NCI-H2171 treated with DMSO at 0.1 percent for 48 hours (cell line): ENCODE measurements at regions not wholly inside any gene's neighbourhood (a gene's known extent, or its start where the extent isn't known, plus 50 kb on each side); places are given as distances from the start of the nearest gene placed in this dataset.
A peak's percentile ranks its signal among the peaks of the same experiment; 100 is the strongest.
"Not testable (repeated sequence)": the region's sequence is repeated elsewhere in the genome, so short reads cannot be mapped to it uniquely, and the experiment has no call there.

Experiments
- DNase-seq: peaks from one replicate; lab custom pipeline; 2025; lab: John Stamatoyannopoulos, UW

DNA sequence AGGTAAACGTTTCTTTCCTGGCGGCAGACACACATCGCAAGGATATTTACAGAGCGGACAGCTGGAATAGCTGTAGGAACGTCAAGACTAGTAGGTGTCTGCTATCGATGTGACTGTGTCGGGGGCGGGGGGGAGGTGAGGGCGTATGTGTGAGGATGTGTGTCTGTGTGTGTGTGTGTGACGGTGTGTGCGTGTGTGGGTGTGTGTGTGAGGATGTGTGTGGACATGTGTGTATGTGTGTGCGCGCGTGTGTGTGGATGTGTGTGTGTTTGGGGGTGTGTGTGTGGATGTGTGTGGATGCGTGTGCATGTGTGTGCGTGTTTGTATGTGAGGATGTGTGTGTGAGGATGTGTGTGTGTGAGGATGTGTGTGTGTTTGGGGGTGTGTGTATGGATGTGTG, 55.4 kb downstream of the PNMA6F start:
- not testable (repeated sequence) for DNase-seq

DNA sequence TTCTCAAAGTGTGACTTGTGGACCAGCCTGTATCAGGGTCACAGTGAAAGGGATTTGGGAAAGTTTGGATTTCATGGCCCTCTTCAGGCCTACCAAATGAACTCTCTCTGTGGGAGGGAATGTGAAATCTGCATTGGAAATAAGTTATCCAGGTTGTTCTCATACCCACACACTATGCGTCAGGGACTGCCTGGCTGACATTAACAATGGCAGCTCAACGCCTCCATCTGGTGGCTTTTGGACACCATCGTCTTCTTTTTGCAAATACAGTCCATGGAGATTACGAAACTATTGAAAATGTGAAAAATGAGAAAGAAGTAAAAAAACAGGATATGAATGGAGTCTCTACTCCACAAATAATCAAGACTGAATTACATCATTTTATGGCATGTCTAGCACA, 61.1 kb downstream of the PNMA6F start:
- DNase-seq = not testable (repeated sequence)

DNA sequence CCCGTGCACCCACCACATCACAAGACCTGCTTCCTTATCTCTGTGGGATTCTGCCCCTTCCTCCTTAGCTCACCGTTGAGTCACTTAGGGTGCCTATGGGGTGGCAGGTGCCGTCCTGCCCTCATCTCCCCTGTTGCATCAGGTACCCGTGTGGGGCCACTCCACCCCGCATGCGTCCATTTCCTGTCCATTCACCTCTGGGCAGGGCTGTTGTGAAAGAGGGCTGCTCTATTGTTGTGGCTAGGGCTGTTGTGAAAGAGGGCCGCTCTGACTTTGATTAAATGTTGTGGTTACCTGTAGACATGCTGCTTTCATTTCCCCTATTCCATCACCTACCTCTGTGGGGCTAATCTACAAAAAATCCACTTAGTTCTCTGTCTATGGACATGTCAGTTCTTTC, 68.3 kb downstream of the PNMA6F start:
- DNase-seq = not testable (repeated sequence)

- not testable (repeated sequence) for DNase-seq
Measured at GRCh38 chrX:153252378-153253129, 69.0 kb downstream of the PNMA6F start.

DNA sequence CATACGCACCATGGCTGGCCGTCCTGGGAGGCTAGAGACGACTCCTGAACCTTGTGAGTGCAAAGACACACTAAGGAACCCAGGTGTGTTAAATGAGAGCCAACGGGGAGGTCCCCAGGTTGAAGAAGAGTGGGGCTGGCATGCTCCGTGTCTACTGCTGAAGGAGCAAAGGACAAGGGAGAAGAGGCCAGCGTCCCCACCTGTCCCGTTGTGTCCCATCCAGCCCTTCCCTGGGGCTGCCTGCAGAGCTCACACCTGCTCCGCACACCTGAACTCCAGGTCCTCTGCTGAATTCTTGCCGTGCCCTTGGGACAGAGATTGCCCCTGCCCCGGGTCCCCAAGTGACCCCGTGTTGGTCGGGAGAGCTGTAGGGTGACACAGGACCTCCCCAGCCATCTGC, 69.6 kb downstream of the PNMA6F start:
- DNase-seq = not testable (repeated sequence)

DNA sequence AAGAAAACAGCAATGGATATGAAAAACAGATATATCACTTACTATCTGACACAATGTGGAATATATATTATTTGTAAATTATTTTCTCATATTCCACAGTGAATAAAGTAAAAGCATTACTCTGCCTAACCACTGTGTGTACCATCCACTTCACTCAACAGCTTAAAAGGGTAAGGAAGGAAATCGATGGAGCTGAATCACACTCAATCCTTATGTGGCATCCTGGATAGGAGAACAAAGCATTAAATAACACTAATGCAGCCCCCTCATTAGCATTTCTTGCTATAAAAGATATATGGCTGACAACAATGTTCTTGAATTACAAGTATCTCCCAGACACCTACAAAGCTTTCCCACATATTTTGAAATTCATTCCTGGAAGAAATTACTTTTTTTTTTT, 70.8 kb downstream of the PNMA6F start:
- not testable (repeated sequence) for DNase-seq

DNA sequence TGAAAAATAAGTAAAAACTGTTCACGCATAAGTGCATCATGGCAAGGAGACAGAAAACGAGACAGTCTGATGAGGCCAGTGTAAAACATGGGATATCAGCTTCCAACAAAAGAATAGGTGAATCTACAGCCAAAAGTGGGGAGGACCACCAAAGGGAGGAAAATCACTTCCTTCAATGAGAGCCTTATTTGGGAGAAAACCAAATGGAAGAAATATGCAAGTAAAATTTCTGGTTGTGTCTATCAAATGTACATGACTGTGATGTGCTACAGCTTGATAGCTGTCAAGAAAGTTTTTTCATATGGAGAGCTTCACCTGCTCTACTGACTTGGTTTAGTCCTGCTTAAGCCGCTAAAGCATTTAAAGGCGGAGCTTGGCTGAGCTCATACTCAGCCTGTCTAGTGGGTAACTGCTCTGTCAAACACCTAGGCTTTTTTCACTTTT, 66.2 kb downstream of the MAGEA1 start:
- peak; percentile 57 for DNase-seq

GRCh38 chrX:153244767-153245166, 65.7 kb downstream of the MAGEA1 start:
- no peak for DNase-seq

DNA sequence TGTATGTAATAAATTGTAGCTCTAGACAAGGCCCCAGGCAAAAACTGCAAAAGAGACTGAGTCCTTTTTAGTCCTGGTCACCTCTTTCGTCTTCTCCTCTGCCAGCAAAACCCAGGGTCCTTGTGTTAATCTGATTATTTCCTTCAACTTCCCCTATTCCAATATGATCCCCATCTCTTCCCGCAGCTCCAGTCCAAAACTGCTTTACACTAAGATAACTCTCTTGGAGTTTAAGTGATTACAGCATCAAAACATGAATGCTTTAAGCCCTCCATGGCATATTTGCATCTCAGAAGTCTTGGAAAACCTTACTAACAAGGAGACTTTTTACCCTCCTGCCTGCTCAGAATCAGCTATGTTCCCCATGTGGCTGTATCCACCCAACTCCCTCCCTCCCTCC, 59.3 kb downstream of the MAGEA1 start:
- DNase-seq = no peak
